H1 (cell line): ENCODE measurements at regions not wholly inside any gene's neighbourhood (a gene's known extent, or its start where the extent isn't known, plus 50 kb on each side); places are given as distances from the start of the nearest gene placed in this dataset.

Source experiments
- CTCF ChIA-PET: fragments of 300-600 bp; sonication (Branson Sonifier 250); formaldehyde crosslinking; loops from one replicate; lab custom pipeline; 2021; ENCODE audit not compliant: partially characterized antibody; lab: Charles Lee
- POLR2A ChIA-PET: fragments of 300-600 bp; sonication (Branson Sonifier 250); formaldehyde crosslinking; loops from one replicate; lab custom pipeline; 2021; ENCODE audit warnings: inconsistent platforms; ENCODE audit not compliant: partially characterized antibody; lab: Charles Lee
- DNase-seq, 2 experiments: peaks; one replicate each; pipeline versions ENCODE4 v3.0.0 to v3.0.0-alpha.2; 2010 to 2022; ENCODE audit warnings: low spot score in 2 of 2, low read depth in 1 of 2, mixed read lengths in 1 of 2
- FAIRE-seq: peaks from 2 replicates; lab custom pipeline; 2011; peaks lifted over from hg19 to GRCh38; lab: Jason Lieb, UNC
- H2AFZ ChIP-seq: 2 replicates; pipeline ENCODE4 v1.8.1; 2012; ENCODE audit warnings: low read length, inconsistent platforms
- H2AK5ac ChIP-seq: 2 replicates; pipeline ENCODE4 v1.6.1; 2013; ENCODE audit warnings: low read depth, low read length
- H2BK120ac ChIP-seq: replicated peaks from 2 replicates; pipeline ENCODE3; 2013; ENCODE audit warnings: low read depth, low read length, inconsistent platforms
- H2BK12ac ChIP-seq: 2 replicates; pipeline ENCODE4 v1.6.1; 2013; ENCODE audit warnings: low read depth, low read length
- H2BK15ac ChIP-seq: 2 replicates; pipeline ENCODE4 v1.6.1; 2013; ENCODE audit warnings: low read length
- H2BK20ac ChIP-seq: 2 replicates; pipeline ENCODE4 v1.6.1; 2013; ENCODE audit warnings: low read length
- H2BK5ac ChIP-seq: 2 replicates; pipeline ENCODE4 v1.6.1; 2013; ENCODE audit warnings: low read depth, low read length
- H3K14ac ChIP-seq: 2 replicates; pipeline ENCODE4 v1.6.1; 2013; ENCODE audit warnings: inconsistent platforms; ENCODE audit not compliant: insufficient read length
- H3K18ac ChIP-seq: 2 replicates; pipeline ENCODE4 v1.6.1; 2013; ENCODE audit warnings: low read length; ENCODE audit errors: extremely low read depth
- H3K23ac ChIP-seq: 2 replicates; pipeline ENCODE4 v1.6.1; 2013; ENCODE audit warnings: inconsistent platforms; ENCODE audit not compliant: insufficient read length
- H3K23me2 ChIP-seq: 2 replicates; pipeline ENCODE4 v1.6.1; 2013; ENCODE audit warnings: low read depth, low read length
- H3K27ac ChIP-seq: 2 replicates; pipeline ENCODE4 v1.6.1; 2011; ENCODE audit warnings: low read depth, low read length, inconsistent platforms
- H3K27me3 ChIP-seq, 4 experiments: replicated peaks in 1 of 4; 1 replicate in 1 of 4; 2 replicates in 3 of 4; pipeline versions ENCODE4 v1.6.1 to v1.8.1; 2011 to 2013; ENCODE audit warnings: low read length in 3 of 4, mild to moderate bottlenecking in 3 of 4, inconsistent platforms in 2 of 4, mixed read lengths in 2 of 4, moderate library complexity in 1 of 4; ENCODE audit not compliant: control insufficient read depth in 3 of 4, insufficient read depth in 3 of 4; ENCODE audit errors: extremely low read depth in 1 of 4
- H3K36me3 ChIP-seq, 4 experiments: 2 replicates each; pipeline versions ENCODE4 v1.6.1 to v1.8.1; 2011 to 2013; ENCODE audit warnings: mild to moderate bottlenecking in 4 of 4, low read length in 3 of 4, moderate library complexity in 2 of 4, control low read depth in 1 of 4, inconsistent platforms in 1 of 4; ENCODE audit not compliant: insufficient read depth in 4 of 4, control insufficient read depth in 2 of 4
- H3K4ac ChIP-seq: replicated peaks from 2 replicates; pipeline ENCODE3; 2013; ENCODE audit warnings: low read length, low read depth, mixed read lengths, inconsistent platforms; ENCODE audit not compliant: insufficient read length
- H3K4me1 ChIP-seq, 4 experiments: replicated peaks in 1 of 4; 1 replicate in 1 of 4; 2 replicates in 3 of 4; pipeline versions ENCODE4 v1.6.1 to v1.8.1; 2011 to 2013; ENCODE audit warnings: low read length in 3 of 4, inconsistent platforms in 2 of 4, mixed read lengths in 1 of 4; ENCODE audit not compliant: insufficient read depth in 4 of 4, control insufficient read depth in 3 of 4
- H3K4me2 ChIP-seq, 2 experiments: 2 replicates each; pipeline versions ENCODE4 v1.6.1 to v1.8.1; 2011 to 2013; ENCODE audit warnings: low read depth in 2 of 2, low read length in 2 of 2, control low read depth in 1 of 2, inconsistent platforms in 1 of 2, mild to moderate bottlenecking in 1 of 2; ENCODE audit not compliant: insufficient read depth in 1 of 2
- H3K4me3 ChIP-seq, 4 experiments: fragments of 200-600, 300-600 bp in 1 of 4; sonication (generic), shearing (Covaris generic), sonication (Bioruptor Twin) in 1 of 4; 2 replicates each; pipeline versions ENCODE4 v1.5.1 to v1.8.1; 2011 to 2016; ENCODE audit warnings: low read length in 4 of 4, low read depth in 3 of 4, control low read depth in 2 of 4, inconsistent platforms in 2 of 4, mild to moderate bottlenecking in 2 of 4, mixed read lengths in 1 of 4, moderate library complexity in 1 of 4; ENCODE audit not compliant: insufficient read depth in 2 of 4; ENCODE audit errors: extremely low read depth in 1 of 4
- H3K56ac ChIP-seq: replicated peaks from 2 replicates; pipeline ENCODE3; 2013; ENCODE audit warnings: low read depth, mild to moderate bottlenecking, mixed read lengths, low read length, inconsistent platforms; ENCODE audit not compliant: insufficient read length
- H3K79me1 ChIP-seq: 2 replicates; pipeline ENCODE4 v1.6.1; 2013; ENCODE audit warnings: low read depth, low read length, control low read depth
- H3K79me2 ChIP-seq, 2 experiments: 2 replicates each; pipeline versions ENCODE4 v1.6.1 to v1.8.1; 2012 to 2013; ENCODE audit warnings: low read length in 2 of 2, mild to moderate bottlenecking in 2 of 2, inconsistent platforms in 1 of 2; ENCODE audit not compliant: insufficient read depth in 2 of 2, control insufficient read depth in 1 of 2
- H3K9ac ChIP-seq, 4 experiments: replicated peaks in 1 of 4; 1 replicate in 1 of 4; 2 replicates in 3 of 4; pipeline versions ENCODE4 v1.6.1 to v1.8.1; 2011 to 2013; ENCODE audit warnings: low read depth in 3 of 4, low read length in 3 of 4, control low read depth in 2 of 4, mild to moderate bottlenecking in 2 of 4, moderate library complexity in 2 of 4, inconsistent platforms in 1 of 4; ENCODE audit errors: extremely low read depth in 1 of 4
- H3K9me3 ChIP-seq, 2 experiments: 2 replicates each; pipeline versions ENCODE4 v1.6.1 to v1.8.1; 2012 to 2013; ENCODE audit warnings: mild to moderate bottlenecking in 2 of 2, moderate library complexity in 2 of 2, control low read depth in 1 of 2, inconsistent platforms in 1 of 2, low read depth in 1 of 2, low read length in 1 of 2, mixed read lengths in 1 of 2; ENCODE audit not compliant: insufficient read depth in 2 of 2
- H4K20me1 ChIP-seq, 2 experiments: replicated peaks in 1 of 2; 2 replicates each; pipeline versions ENCODE3 to v1.8.1; 2011 to 2013; ENCODE audit warnings: inconsistent platforms in 2 of 2, low read length in 2 of 2, mild to moderate bottlenecking in 1 of 2; ENCODE audit not compliant: insufficient read depth in 2 of 2, control insufficient read depth in 1 of 2
- H4K5ac ChIP-seq: 2 replicates; pipeline ENCODE4 v1.6.1; 2013; ENCODE audit warnings: low read length, low read depth, mixed read lengths, inconsistent platforms; ENCODE audit not compliant: insufficient read length
- H4K8ac ChIP-seq: 2 replicates; pipeline ENCODE4 v1.8.0; 2013; ENCODE audit warnings: mild to moderate bottlenecking, moderate library complexity, low read length, inconsistent platforms; ENCODE audit not compliant: insufficient read depth; ENCODE audit errors: extremely low read depth
- H4K91ac ChIP-seq: replicated peaks from 2 replicates; pipeline ENCODE3; 2013; ENCODE audit warnings: low read length, mixed read lengths, inconsistent platforms; ENCODE audit not compliant: insufficient read length
- TAF1 ChIP-seq: IDR thresholded peaks from 2 replicates; pipeline ENCODE4 v1.6.1; 2011; ENCODE audit warnings: mild to moderate bottlenecking, low read depth, low read length
- TBP ChIP-seq: IDR thresholded peaks from 2 replicates; pipeline ENCODE4 v1.6.1; 2011; ENCODE audit warnings: low read depth, low read length, improper control_type of control experiment
- WGBS, 2 experiments: shearing (Covaris generic) in 1 of 2; methylation state at CpG; one replicate each; pipeline versions ENCODE4 v1.1.6 to v1.1.7; 2013 to 2015; ENCODE audit warnings: low lambda C conversion rate in 2 of 2, mixed read lengths in 2 of 2, inconsistent platforms in 1 of 2, low coverage in 1 of 2, missing lambda C conversion rate in 1 of 2; ENCODE audit not compliant: insufficient replicate concordance in 2 of 2, insufficient coverage in 1 of 2, insufficient read length in 1 of 2; ENCODE audit errors: extremely low coverage in 1 of 2, missing lambda C conversion rate in 1 of 2; 5-methylcytosine and 5-hydroxymethylcytosine counted together

GRCh38 chr18:78150590-78150989 lies 829.0 kb upstream of the SALL3 start:
- ChIA-PET CTCF (interaction anchor here (1.3 kb wide), 1 partner anchor 13 kb away, joined by 5 read pairs; no protein-coding TSS in a partner anchor), POLR2A (interaction anchor here (1.1 kb wide), 1 partner anchor 10 kb away, joined by 3 read pairs; no protein-coding TSS in a partner anchor)
- no peak overlapping the region for H2AFZ ChIP-seq
- H3K36me3 ChIP-seq: no peaks in the 10 kb centered on the region
- no peak overlapping the region for H4K5ac ChIP-seq
- peaks cover 0 to 4% of the 10 kb centered on the region in 2 experiments for H4K20me1 ChIP-seq
- H3K4me3 ChIP-seq: no peak overlapping the region
- no peak overlapping the region for H2BK15ac ChIP-seq
- no peak overlapping the region for H2AK5ac ChIP-seq
- no peak overlapping the region for H3K4ac ChIP-seq
- peaks cover 5% of the 10 kb centered on the region; the same call in 1 of the 2 replicates for H3K23me2 ChIP-seq
- peaks cover 2 to 6% (median 3%) of the 10 kb centered on the region in 4 experiments; a peak in 5 of 7 replicates for H3K4me1 ChIP-seq
- no peaks in the 10 kb centered on the region for H3K9me3 ChIP-seq
- WGBS, 2 experiments: 92% methylated on average over 7 of the region's 7 CpGs; no CpG with 5 or more reads in 1 of the 2 experiments
- FAIRE-seq (no peak), DNase-seq (no peak)
- TF ChIP-seq TBP (no peak), TAF1 (no peak)
- no peak overlapping the region for H3K14ac ChIP-seq
- no peak overlapping the region for H3K4me2 ChIP-seq
- no peak overlapping the region for H3K18ac ChIP-seq
- no peak overlapping the region for H3K23ac ChIP-seq
- H2BK12ac ChIP-seq: no peak overlapping the region
- no peaks in the 10 kb centered on the region for H3K79me1 ChIP-seq
- no peak overlapping the region for H2BK5ac ChIP-seq
- H4K8ac ChIP-seq: no peak overlapping the region
- no peak overlapping the region for H3K56ac ChIP-seq
- H3K79me2 ChIP-seq: no peaks in the 10 kb centered on the region
- H4K91ac ChIP-seq: no peak overlapping the region
- H3K9ac ChIP-seq: no peak overlapping the region
- no peak overlapping the region for H2BK120ac ChIP-seq
- H2BK20ac ChIP-seq: no peak overlapping the region
- H3K27ac ChIP-seq: no peak overlapping the region
- no peaks in the 10 kb centered on the region; a peak in 1 of 7 replicates for H3K27me3 ChIP-seq
